GM21786 (cell line): ENCODE measurements at regions not wholly inside any gene's neighbourhood (a gene's known extent, or its start where the extent isn't known, plus 50 kb on each side); places are given as distances from the start of the nearest gene placed in this dataset.
A peak's percentile ranks its signal among the peaks of the same experiment; 100 is the strongest.
"Not testable (repeated sequence)": the region's sequence is repeated elsewhere in the genome, so short reads cannot be mapped to it uniquely, and the experiment has no call there.

ENCODE experiments used
- ATAC-seq: cut with Tn5 transposase; IDR thresholded peaks from one replicate; pipeline ENCODE4 v1.9.1; 2021; ENCODE audit not compliant: unreplicated experiment

DNA sequence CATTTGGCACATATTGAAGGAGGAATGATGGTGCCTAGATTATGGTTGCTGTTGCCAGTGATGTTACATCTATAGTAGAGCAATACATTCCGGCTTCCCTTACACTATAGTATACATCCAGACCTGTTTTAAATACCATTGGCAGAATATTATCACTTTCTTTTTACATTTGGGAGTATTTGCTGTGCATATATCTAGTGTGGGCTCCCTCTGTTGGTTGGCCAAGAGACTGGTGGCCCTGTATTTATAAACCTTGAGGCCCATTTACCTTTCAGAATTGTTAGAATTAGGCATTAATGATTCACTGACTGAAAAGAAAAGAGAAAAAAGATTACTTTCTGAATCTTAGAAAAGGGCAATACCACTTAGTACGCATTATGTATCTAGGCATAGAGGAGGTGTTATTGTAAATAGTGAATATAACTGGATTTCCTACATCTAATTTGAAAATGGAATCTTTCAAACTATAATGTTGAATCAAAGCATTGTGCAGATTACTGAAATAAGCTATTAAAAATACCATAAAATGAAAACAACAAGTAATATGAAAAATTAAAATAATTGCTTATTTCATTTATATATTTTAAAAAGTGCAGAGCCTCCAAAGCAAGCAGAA is 628.8 kb upstream of the MAN1A1 start:
- ATAC-seq, result no peak

DNA sequence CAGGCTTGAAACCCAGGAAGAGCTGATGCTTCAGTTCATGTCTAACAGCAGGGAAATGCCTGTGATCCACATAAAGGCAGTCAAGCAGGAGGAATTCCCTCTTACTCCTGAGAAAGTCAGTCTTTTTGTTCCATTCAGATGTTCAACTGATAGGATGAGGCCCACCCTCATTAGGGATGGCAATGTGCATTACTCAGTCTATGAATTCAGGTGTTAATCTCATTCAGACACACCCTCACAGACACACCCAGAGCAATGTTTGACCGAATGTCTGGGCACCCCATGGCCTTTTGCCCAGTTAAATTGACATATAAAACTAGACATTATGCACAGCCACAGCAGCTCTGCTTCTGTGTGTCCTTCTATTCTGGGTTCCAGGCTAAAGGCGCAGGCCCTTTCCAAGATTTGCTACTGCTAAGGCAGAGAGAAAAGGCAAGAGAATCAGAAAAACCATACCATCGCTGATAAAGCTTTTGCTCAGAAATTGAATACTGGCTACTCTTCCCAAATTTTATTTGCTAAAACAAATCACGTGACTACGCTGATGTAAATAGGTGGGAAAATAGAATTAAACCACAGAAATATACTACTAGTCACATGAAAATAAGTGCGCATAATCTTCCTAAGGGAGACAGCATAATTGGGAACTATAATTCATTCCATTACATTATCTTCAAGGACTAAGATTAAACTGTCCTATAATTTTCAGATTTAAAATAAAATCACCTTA is 625.0 kb upstream of the MAN1A1 start:
- no peak for ATAC-seq

GRCh38 chr6:119966484-119966883 is 616.9 kb upstream of the MAN1A1 start:
- ATAC-seq, result peak; percentile 68

GRCh38 chr6:119965900-119966299 is 616.3 kb upstream of the MAN1A1 start:
- no peak for ATAC-seq

GRCh38 chr6:119965008-119965407 is 615.4 kb upstream of the MAN1A1 start:
- ATAC-seq, result no peak

DNA sequence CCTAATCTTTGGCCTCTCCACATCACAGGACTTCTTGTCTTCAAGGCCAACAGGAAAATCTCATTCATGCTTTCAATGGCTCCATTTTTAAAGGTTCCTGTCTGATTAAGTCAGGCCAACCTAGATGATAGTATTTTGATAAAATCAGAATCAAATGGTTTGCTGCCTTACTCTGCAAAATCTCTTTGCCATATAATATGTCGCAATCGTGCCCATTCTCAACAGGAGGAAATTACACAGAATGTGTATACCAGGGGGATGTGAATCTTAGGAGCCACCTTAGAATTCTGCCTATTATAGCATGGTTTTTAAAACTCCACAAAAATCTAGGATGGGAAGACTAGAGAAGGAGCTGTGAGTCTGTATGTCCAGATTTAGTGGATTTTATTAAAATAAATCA is 612.9 kb upstream of the MAN1A1 start:
- ATAC-seq, result no peak

DNA sequence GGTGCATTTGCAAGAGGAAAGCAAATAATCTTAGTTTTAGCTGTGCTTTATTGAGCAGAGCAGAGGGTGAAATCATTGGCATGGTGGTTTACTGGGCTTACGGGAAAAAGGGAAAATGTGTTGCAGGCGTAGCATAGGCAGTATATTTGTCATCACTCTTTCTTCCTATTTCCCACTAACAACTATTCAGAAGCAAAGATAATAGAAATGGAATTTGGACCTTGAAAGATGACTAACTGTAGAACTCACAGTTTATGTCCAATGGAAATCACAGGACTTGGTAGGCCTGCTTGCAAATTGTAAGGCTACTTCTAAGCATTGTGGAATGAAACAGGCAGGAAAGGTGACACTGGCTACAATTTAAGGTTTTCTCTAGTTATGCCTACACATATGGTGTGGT is 611.9 kb upstream of the MAN1A1 start:
- no peak for ATAC-seq

- no peak for ATAC-seq
Observed at GRCh38 chr6:119960456-119960855, 610.9 kb upstream of the MAN1A1 start.

- ATAC-seq, result no peak
Observed at GRCh38 chr6:119960036-119960435, 610.5 kb upstream of the MAN1A1 start.

DNA sequence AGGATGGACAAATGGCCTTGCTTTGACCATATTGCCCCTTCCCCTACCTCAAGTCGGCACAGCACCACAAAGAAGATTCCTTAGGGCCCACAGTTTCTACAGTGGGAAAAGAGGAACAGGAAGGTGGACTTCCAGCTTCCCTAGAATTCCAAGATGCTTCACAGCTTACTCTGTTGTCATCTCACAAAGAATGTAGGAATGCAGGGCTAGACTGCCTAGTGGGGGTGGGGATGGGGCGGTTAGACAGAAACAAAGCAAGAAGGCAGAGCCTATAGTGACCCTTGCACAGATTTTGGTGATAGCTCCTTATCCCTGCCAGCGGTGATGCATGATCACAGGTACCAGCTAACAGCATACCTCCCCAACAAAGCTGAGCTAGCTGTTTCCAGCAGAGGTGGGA is 607.6 kb upstream of the MAN1A1 start:
- no peak for ATAC-seq

DNA sequence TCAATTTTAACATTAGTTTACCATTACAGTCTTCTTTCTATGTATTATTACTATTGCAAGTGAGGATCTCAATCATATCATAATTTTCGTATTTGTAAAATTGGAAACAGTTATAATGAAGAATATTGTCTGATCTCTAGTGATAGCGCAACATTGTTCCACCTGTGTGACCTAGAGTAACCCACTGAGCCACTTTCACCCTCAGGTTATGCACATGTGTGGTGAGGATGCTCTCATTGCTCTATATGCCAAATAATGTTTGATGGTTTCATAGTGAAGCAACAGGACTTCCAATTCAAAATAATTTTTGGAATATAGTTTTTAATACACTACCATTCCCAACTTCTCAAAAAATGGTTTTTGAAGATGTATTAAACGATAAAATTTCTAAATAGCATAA is 603.1 kb upstream of the MAN1A1 start:
- ATAC-seq, result no peak

- no peak for ATAC-seq
Observed at GRCh38 chr6:119950681-119951080, 601.1 kb upstream of the MAN1A1 start.

GRCh38 chr6:119942078-119942752 is 592.7 kb upstream of the MAN1A1 start:
- ATAC-seq, result no peak

DNA sequence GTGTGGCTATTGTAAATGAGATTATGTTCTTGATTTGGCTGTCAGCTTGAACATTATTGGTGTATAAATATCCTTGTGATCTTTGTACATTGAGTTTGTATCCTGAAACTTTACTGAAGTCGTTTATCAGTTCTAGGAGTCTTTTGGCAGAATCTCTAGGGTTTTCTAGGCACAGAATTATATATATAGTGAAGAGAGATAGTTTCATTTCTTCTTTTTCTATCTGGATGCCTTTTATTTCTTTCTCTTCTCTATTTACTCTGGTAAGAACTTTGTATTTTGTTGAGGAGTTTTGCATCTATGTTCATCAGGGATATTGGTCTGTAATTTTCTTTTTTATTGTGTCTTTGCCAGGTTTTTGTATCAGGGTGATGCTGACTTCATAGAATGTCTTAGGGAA is 589.2 kb upstream of the MAN1A1 start:
- no peak for ATAC-seq

DNA sequence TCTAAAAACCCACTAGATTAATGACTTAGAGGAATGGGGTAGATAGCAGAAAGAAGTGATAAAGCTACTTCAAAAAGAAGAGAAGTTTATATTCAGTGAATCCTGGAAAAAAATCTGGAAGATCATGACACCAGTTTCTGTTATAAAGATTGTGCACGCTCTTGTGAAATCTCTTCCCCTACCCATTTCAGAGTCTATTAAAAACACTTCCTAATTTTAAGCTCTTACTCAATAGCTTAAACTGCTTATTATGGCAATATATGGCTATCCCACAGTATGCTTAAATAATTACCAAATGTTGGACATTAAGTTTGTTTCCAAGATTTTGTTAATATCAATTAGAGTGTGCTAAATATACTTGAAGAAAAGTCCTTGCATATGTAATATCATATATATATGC is 585.3 kb upstream of the MAN1A1 start:
- no peak for ATAC-seq

DNA sequence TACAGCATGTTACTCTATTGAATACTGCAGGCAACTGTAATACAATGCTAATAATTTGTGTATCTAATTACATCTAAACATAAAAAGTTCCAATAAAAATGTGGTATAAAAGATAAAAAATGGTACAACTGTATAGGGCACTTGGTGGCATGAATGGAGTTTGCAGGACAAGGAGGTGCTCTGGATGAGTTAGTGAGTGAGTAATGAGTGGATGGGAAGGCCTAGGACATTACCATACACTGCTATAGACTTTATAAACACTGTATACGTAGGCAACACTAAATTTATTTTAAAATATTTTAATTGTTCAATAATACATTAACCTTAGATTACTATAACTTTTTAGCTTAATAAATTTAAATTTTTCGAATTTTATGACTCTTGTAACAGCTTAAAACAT is 579.6 kb upstream of the MAN1A1 start:
- no peak for ATAC-seq

DNA sequence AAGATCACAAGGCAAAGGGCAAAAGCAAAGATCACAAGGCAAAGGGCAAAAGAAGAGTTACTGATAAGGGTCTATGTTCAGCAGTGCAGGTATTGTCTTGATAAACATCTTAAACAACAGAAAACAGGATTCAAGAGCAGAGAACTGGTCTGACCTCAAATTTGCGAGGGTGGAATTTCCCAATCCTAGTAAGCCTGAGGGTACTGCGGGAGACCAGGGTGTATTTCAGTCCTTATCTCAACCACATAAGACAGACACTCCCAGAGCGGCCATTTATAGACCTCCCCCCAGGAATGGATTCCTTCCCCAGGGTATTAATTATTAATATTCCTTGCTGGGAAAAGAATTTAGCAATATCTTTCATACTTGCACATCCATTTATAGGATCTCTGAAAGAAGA is 575.3 kb upstream of the MAN1A1 start:
- not testable (repeated sequence) for ATAC-seq

DNA sequence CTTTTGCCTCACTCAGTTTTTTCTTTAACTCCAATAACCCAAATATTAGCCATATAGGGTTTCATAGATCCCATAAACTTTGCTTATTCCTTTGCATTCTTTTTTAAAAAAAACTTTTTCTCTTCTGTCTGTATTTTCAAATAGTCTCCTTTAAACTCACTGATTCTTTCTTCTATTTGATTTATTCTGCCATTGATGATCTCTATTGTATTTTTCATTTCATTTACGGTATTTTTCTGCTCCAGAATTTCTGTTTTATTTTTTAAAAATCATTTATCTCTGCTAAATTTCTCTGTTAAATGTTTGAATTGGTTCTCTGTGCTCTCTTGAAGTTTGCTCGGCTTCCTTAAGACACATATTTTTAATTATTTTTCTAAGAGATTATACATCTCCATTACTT is 573.3 kb upstream of the MAN1A1 start:
- no peak for ATAC-seq

- no peak for ATAC-seq
Observed at GRCh38 chr6:119921491-119922010, 572.0 kb upstream of the MAN1A1 start.

DNA sequence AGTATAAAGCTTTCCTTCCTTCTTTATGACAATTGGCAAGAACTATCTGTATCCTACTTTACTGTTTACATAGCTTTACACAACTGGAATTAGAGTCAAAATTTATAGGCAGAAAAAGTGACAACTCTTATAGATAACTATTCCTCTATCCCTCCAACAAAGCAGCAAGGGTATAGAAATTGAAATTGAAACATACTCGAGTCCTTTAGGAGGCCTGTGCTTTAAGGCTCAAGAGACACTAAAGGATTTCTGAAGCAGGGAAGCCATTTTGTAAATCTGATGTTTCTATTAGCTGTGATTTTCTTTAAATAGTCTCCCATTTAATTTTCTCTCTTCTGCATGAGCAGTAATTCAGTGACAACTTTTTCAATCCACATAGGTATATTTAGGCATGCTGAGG is 567.6 kb upstream of the MAN1A1 start:
- no peak for ATAC-seq

- ATAC-seq, result no peak
Observed at GRCh38 chr6:119915971-119916370, 566.4 kb upstream of the MAN1A1 start.

DNA sequence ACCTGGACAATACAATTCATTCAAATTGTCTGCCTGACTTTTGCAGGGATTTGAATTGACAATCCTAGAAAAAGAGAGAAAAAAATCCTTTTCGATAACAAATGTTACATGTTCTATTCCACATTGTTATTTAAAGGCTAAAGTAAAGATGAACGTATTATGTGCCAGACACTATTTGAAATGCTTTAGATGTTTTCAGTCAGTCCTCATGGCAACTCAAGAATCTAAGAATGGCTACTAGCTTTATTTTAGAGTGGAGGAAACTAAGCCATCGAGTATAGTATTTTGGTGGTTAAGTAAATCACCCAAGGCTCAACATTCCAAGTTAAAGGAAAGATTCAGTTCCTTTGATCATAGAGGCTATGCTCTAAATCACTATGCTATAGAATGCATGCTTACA is 558.6 kb upstream of the MAN1A1 start:
- no peak for ATAC-seq
